Bronchial epithelial cell (primary cell): ENCODE measurements at regions not wholly inside any gene's neighbourhood (a gene's known extent, or its start where the extent isn't known, plus 50 kb on each side); places are given as distances from the start of the nearest gene placed in this dataset.
"Not testable (repeated sequence)": the region's sequence is repeated elsewhere in the genome, so short reads cannot be mapped to it uniquely, and the experiment has no call there.

Experiments used
- DNase-seq: peaks from one replicate; pipeline ENCODE4 v3.0.0-alpha.2; 2010; ENCODE audit warnings: low read depth
- FAIRE-seq: peaks from 2 replicates; lab custom pipeline; 2011; peaks lifted over from hg19 to GRCh38; lab: Jason Lieb, UNC
- H3K27me3 ChIP-seq: 2 replicates; pipeline ENCODE4 v1.5.1; 2011; ENCODE audit warnings: low read length; ENCODE audit not compliant: control insufficient read depth, insufficient read depth
- H3K36me3 ChIP-seq: 2 replicates; pipeline ENCODE4 v1.5.1; 2011; ENCODE audit warnings: low read length; ENCODE audit not compliant: control insufficient read depth, insufficient read depth
- H3K4me3 ChIP-seq: 2 replicates; pipeline ENCODE4 v1.5.1; 2011; ENCODE audit warnings: mild to moderate bottlenecking, low read depth, low read length, control low read depth
- CTCF ChIP-seq: IDR thresholded peaks from 2 replicates; pipeline ENCODE4 v1.5.1; 2011; ENCODE audit warnings: mild to moderate bottlenecking, moderate library complexity, low read length, control low read depth, inconsistent platforms; ENCODE audit not compliant: insufficient read depth, severe bottlenecking

- FAIRE-seq, result no peak
- TF ChIP-seq CTCF, result no peak
These were observed 514.5 kb upstream of the TPK1 start for GRCh38 chr7:145350334-145350733.

DNA sequence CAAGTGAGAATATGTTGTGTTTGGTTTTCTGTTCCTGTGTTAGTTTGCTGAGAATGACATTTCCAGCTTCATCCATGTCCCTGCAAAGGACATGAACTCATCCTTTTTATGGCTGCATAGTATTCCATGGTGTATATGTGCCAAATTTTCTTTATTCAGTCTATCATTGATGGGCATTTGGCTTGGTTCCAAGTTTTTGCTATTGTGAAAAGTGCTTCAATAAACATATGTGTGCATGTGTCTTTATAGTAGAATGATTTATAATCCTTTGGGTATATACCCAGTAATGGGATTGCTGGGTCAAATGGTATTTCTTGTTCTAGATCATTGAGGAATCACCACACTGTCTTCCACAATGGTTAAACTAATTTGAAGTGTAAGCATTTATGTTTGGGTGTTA lies 513.6 kb upstream of the TPK1 start:
- not testable (repeated sequence) for FAIRE-seq, H3K27me3 ChIP-seq, DNase-seq, H3K36me3 ChIP-seq, H3K4me3 ChIP-seq

More at GRCh38 chr7:145350334-145350733, 514.5 kb upstream of the TPK1 start:
- H3K4me3 ChIP-seq, result no peak overlapping the region
- no peak for DNase-seq
- no peaks in the 10 kb centered on the region for H3K27me3 ChIP-seq
- H3K36me3 ChIP-seq, result no peaks in the 10 kb centered on the region

GRCh38 chr7:145347271-145347670 lies 511.4 kb upstream of the TPK1 start:
- DNase-seq (no peak), FAIRE-seq (no peak)
- TF ChIP-seq CTCF, result no peak
- Histone ChIP-seq H3K36me3 (no peaks in the 10 kb centered on the region), H3K27me3 (no peaks in the 10 kb centered on the region), H3K4me3 (no peak overlapping the region)

- no peaks in the 10 kb centered on the region for H3K27me3 ChIP-seq
- H3K36me3 ChIP-seq, result no peaks in the 10 kb centered on the region
- TF ChIP-seq CTCF, result no peak
- H3K4me3 ChIP-seq, result no peak overlapping the region
- DNase-seq, result no peak
- no peak for FAIRE-seq
These were observed 503.5 kb upstream of the TPK1 start for GRCh38 chr7:145339319-145339718.

DNA sequence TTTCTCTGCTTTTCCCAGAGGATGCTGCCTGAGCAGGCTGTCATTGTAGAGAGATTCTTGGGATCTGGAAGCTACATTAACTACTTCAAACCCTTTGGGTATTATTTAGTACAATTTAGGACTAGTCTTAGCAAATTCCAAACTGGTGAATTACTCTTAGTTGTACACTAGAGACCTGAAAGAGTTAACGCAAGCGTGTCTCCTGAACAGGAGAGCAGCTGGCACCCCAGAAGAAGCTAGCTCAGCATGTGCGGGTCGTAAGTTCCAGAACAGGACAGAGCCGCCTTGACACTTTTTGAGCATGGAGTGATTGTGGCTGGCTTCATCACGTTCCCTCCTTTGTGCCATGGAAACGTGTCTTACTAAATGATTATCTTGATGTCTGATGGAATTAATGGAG lies 495.7 kb upstream of the TPK1 start:
- no peak for FAIRE-seq
- Histone ChIP-seq H3K27me3 (no peaks in the 10 kb centered on the region), H3K4me3 (no peak overlapping the region), H3K36me3 (no peaks in the 10 kb centered on the region)
- TF ChIP-seq CTCF, result no peak
- no peak for DNase-seq

DNA sequence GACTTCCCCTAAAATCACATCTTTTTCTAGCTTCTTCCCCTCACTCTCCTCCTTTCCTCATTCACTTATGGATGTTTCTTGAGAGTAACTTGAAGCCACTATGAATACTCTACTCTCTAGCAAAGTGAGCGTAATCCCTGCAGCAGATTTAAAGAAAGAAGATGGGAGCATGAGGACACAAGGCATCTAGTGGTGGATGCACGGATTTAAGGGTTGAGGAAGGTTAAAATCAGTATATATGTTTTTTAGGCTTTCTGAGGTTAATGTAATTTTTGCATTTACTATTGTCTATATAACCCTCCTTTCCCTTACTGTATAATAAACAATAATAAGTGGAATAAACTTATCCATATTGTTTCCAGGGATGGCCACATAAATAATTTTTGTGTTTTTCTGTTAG lies 495.2 kb upstream of the TPK1 start:
- Histone ChIP-seq H3K27me3 (no peaks in the 10 kb centered on the region), H3K4me3 (no peak overlapping the region), H3K36me3 (no peaks in the 10 kb centered on the region)
- no peak for TF ChIP-seq CTCF
- DNase-seq, result no peak
- FAIRE-seq, result no peak
